Brain pericyte (primary cell): ENCODE measurements at regions not wholly inside any gene's neighbourhood (a gene's known extent, or its start where the extent isn't known, plus 50 kb on each side); places are given as distances from the start of the nearest gene placed in this dataset.
A peak's percentile ranks its signal among the peaks of the same experiment; 100 is the strongest.
"Not testable (repeated sequence)": the region's sequence is repeated elsewhere in the genome, so short reads cannot be mapped to it uniquely, and the experiment has no call there.

ENCODE experiments used
- DNase-seq: peaks from one replicate; pipeline ENCODE4 v3.0.0-alpha.2; 2012; ENCODE audit warnings: low read depth, low spot score

DNA sequence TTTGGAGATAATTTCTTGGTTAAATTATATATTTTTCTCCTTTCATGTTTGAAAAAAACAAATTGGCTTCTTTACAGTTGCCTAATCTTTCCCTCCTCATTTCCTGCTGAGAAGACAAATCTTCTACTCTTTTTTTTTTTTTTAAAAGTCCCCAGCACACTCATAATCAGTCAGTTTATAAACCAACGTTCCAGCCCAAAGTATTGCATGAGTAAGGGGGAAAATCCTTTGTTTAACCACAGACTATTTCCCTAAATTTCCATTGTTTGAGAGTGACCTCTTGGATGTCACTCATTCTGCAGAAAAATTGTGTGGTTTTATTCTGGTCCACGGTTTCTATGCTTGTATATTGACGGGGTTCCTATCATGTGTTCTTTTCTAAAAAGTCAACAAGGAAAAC is 55.1 kb upstream of the TLR4 start:
- DNase-seq: no peak

DNA sequence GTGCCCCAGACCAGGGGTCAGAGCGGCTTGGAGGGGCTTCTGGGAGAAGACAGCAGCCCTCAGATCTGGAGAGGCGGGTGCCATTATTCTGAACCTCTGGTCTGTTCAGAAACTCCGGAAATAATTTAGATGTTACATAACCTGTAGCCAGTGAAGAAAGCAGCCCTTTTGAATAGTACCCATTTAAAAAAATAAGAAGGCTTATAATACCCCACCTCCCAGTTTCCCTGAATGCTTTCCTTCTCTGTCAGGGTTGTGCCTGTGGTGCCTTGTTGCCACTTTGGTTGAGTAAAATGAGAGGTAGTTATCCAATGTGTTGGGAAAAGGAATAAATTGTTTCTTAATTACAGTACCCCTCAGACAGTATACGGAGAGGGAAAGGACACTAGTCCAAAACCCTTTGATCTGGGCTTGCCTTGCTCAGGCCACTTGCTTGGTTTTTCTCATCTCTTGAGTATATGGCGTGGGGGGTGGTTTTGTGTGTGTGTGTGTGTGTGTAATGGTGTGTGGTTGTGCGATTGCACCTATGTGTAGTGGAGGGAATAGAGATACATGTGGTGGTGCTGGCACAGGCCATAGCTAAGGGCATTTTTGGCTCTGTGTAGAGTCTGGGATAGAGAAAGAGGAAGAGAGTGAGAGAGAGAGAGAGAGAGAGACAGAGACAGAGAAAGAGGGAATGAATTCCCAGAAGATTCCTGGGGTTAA is 59.1 kb upstream of the TLR4 start:
- DNase-seq: no peak

DNA sequence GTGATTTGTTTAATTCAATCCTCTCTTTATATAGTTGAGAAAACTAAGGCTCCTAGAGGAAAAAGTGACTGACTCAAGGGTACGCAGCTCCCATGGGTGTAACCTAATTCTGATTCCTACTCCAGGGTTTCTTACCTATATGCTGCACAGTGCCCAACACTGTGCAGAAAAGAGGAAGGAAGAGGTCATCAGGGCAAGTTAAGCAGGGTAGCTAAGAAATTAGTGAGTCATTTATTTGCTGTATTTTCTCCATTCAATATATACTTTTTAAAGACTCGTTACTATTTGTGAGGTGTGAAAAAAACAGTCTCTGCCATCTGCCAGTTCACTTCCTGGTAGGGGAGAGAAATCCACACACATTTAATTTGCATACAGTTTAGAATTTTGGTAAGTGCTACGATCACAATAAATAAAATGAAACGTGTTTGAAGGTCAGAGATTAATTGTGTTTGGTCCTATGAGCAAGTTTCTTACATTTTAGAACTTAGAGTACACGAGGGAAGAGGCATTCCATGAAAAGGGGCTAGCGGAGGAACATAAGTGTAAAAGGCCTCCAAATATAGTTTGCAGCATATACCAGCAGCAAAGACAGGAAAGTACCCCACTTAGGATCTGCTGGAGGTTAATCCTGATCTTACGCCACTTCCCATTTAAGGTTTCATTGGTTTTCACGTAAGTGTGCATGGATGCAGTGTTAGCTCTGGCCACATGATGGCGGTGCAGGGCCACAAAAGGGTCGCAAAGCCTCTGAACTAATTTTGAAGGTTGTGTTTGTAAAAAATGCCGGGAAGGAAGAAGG is 59.9 kb upstream of the TLR4 start:
- DNase-seq: peak; percentile 31

DNA sequence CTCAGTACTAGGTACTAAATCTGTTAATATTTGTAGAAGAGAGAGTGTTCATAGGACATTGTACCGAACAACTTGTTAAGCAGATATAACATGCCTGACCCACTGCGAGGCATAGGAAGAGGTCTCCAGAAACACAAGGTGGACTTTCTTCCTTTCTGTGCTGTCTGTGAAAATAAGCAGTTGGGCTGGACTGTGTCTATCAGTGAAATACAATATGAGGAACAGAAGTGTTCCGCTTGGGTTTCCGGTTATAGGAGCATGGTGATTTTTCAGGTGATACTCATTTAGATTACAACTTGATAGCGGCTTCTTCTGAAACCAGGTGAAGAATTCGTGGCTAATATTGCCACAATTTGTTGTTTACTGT is 60.9 kb upstream of the TLR4 start:
- no peak for DNase-seq

DNA sequence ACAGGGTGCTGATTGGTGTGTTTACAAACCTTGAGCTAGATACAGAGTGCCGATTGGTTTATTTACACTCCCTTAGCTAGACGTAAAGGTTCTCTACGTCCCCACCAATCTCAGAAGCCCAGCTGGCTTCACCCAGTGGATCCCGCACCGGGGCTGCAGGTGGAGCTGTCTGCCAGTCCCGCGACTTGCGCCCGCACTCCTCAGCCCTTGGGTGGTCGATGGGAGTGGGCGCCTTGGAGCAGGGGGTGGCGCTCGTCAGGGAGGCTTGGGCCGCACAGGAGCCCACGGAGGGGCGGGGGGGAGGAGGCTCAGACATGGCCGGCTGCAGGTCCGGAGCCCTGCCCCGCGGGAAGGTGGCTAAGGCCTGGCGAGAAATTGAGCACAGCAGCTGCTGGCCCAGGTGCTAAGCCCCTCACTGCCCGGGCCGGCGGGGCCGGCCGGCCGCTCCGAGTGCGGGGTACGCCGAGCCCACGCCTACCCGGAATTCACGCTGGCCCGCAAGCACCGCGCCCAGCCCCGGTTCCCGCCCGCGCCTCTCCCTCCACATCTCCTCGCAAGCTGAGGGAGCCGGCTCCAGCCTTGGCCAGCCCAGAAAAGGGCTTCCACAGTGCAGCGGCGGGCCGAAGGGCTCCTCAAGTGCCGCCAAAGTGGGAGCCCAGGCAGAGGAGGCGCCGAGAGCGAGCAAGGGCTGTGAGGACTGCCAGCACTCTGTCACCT is 61.5 kb upstream of the TLR4 start:
- DNase-seq: not testable (repeated sequence)

DNA sequence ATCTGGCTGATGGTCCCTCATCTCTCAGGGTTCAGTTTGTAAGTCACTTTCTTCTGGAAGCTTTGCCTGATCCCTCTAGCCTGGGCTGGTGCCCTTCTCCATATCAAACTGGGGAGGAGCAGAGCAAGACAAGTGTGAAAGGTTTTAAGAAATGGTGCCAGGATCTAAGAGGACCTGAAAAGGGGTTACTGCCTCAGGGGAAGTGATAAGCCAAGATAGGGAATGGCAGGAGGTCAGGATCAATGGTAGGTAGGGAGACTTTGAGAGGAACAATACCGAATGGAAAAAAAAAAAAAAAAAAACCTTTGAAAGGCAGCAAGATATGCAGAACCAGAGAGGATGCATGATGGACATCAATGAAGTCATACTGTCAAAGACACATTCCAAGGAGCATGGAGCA is 67.5 kb upstream of the TLR4 start:
- no peak for DNase-seq

DNA sequence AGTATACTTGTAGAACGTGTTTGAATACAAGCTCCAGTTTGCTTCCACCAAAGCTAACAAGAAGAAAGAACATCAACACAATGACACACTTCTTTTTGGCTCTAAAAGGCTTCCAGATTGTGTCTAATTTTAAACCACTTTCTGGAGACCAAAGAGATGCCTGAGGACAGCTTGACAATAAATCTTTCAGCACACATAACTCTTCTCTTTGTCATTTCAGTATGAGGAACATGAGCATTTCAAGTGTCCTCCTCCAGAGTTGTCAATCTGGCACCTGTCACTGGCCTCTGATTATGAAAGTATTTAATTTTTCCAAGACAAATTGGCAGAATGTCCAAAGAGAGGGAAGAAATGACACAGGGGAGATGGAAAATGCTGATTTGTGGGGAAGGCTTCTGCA is 79.0 kb upstream of the TLR4 start:
- no peak for DNase-seq

DNA sequence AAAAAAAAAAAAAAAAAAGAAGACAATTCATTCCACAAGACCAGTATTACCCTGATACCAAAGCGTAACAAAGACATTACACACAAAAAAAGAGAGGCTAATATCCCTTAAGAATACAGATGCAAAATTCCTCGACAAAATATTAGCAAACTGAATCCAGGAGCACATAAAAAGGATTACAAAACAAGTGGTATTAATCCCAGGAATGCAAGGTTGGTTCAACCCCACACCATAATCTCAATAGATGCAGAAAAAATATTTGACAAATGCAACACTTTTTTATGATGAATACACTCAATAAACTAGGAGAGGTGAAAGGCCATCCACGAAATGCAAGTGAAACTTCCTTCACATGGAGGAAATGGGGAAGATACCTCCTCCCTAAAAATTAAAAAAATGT is 80.1 kb upstream of the TLR4 start:
- DNase-seq: no peak

DNA sequence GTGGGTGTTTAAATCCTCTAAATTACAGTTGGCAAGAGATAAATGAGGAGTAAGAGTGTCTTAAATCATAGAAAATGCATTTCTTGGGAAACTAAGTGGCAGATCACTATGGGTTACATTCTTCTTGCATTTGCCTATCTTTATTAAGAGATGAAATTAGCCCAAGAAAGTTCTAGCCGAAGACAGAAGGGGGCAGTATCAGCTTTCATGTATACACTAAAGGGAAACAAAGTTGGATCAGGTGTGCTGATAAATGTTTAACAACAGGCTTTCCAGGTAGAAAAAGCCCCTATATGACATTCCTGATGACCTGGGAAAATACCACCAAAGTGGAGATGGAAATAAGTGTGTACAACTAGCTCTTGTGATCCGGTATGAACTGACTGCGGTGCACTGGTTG is 81.9 kb upstream of the TLR4 start:
- no peak for DNase-seq

DNA sequence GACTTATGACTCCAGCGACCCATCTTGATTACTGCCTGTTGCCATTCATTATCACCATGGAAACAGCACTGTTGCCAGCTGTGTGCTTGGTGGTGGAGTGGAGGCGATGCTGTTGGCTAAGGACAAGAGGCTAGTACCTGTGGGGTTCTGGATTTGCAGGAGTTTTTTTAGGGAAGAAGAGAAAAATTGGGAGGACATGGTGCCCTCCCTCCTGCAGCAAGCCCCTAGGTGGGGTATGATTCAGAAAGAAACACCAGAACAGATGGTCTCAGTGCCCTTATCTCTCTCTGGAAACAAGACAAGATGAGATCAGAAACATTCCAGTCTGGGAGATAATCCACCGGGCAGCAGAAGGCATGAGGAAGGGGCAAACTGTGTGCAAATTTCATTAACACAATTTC is 87.8 kb upstream of the TLR4 start:
- DNase-seq: no peak

DNA sequence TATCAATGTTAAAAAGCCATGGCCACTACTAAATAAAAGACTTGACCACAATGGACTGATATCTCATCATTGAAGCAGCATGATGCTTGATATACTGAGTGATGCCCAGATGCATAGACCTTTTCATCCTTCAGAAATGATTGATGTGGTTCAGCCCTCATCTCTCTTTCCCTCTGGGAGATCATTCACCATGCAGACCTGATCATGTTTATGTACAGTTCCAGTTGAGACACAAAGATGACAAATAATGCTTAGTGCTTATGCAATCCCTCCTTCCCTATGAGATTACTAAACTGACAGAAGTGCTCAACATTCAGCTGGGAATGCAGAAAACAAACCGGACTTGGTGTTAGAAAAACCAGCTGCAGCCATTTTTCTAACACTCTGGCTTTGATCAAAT is 91.9 kb upstream of the TLR4 start:
- DNase-seq: no peak

DNA sequence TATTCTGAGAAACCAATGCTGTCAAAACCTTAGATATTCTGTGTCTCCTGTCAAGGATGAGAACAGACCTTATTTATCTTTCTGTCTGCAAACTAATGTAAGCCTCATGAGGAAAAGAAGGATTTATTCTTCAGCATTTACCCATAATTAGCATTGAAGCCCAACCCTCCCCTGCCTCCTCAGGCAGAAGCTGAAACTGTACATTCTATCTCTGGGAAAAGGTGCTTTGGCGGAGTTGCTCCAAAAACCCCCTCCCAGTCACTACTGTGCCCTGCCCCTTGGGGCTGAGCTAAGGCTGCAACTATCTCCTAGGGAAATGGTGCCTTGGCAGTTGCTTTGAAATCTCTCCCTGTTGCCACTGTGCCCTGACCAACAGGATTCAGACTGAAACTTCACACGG is 106.2 kb upstream of the TLR4 start:
- no peak for DNase-seq

DNA sequence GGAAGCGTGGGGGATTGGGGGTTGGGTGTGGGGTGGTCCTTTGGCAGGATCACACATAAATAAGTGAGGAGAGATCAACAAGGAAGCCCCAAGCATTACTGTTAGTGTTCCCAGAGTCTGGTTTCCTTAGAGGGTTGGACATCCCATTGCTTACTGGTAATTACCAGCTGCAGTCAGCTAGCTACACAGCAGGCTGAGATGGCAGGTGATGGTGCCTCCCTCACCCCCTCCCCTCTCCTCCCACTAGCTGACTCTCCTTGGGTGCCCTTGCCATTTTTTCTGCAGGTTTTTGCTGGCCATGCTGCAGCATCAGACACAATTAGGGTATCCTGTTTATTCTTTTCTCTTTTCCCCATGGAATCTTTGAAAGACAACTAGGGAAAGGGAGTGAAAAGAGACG is 107.5 kb upstream of the TLR4 start:
- DNase-seq: no peak

DNA sequence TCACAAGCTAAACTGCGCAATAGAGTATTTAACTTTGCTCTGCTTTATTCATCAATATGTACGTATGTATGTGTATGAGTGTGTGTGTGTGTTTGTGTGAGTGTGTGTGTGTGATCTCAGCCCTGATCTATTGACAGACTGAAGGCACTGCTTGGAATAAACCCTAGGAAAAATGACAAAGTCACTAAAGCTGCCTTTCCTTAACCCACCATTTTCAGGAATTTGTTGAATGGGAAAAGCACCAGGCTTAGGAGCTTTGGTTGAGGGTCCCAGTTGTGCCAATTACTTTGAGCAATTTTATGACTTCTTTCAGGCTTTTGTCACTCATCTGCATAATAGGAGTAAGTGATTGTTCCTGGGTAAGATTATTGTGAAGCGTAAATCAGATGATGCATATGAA is 108.6 kb upstream of the TLR4 start:
- DNase-seq: no peak

DNA sequence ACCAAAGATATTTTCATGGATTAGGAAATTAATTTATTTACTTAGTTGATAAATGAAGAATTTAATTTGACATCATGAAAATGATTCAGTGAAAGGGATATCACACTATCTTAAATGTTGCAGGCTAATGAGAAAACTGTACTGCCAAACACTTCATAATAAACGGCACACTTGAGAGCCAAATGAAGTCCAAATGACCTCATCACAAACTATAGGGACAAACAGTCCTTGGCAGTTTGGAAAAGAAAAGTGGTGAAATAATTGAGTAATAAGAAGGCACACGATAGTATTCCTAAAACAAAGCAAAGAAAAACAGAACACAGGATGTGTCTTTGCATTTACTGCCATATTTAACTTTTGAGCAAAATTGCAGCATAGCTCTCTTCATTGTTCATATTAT is 116.9 kb upstream of the TLR4 start:
- DNase-seq: no peak

DNA sequence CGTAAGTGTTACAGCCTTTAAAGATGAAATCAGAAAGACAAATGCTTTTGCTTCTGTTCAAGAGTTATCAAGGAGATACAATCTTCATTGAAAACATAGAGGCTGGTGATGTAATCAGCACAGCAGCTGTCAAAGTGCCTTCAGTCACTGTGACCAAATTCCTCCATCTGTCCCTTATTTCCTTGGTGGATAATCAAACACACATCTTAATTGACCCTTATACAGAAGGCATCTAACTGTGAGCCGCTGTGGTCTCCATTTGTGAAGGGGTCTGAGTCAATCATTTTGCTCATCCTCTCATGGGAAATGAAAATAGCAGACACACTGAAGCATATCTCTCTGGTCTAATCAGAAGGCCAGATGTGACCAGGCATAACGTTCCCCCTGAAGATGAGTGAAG is 130.1 kb upstream of the TLR4 start:
- DNase-seq: no peak

DNA sequence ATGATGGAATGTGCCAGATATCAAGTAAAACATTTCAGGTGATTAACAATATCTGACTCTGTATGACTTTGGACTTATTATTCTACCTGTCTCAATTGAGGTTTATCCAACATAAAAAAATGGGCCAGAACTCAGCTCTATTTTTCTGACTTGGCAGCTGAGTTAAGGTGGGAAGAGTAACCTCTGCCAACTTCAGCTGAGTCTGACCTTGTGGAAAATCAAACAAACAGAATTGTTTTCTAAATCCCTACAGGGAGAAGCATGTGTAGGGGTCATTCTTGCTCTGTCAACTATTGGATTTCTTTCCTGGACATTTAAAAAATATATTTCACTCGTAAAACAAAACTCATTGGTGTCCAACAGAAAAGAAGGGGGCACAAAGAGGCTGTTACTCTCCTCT is 139.4 kb upstream of the TLR4 start:
- no peak for DNase-seq

DNA sequence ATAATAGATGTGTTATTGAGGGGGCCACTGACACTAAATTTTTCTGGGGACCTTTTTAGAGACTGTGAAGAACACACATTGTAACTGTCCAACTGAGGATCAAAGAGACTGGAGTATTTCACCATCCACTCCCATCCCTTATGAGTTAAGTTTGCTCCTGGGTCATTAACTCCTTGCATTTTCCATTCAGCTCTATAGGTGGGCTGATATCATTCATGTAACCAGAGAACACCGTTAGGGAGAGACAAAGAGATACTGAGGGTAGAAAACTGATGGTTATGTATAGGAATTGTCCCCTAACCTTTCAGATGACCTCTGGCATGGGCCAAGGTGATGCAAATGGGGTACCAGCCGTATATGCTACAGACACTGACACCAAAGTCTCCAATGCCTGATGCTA is 142.4 kb upstream of the TLR4 start:
- no peak for DNase-seq

DNA sequence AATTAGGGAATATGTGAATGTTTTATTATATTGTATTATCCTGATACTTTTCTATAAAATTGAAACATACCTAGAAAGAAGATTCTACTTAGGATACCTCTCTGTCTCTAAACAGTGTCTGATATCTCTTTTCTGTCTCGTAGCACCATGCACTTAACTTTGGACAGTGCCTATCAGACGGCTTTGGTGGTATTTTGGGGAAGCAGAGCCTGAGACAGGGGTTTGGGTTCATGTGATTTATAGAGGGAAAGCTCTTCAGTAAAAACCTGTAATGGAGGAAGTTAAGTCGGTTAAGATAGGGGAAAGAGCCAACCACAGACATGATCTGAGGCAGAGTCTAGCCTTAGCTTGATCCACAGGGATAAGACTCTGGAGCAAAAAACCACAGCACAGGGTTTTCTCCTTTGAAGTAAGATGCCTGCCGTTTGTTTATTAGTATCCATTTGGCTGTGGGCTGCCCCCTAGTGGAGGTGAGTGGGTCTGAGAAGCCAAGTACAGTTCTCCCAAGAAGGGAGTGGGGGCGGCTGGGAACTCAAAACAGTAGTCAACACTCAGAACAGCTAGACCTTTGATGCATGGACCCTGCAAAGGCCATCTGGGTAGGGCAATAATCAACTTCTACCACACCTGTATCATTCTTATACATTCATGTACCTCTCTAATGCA is 141.2 kb upstream of the ASTN2 start:
- DNase-seq: no peak

DNA sequence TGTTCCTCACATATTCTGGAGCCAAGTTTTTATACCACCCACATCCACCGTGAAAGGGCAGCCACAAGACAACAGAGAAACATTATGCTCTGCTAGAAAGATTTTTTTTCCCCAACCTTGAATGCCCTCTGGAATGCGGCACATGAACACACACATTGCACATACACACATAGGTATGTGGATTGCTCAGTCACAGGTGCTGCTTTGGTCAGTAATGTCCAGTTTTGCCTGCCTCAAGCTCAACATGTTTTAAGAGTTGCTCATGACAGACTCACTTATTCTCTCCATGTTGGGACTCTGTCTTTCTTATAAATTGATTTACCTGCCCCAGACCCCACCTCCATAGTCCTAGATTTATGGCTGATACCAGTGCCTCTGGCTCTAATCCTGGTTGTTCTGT is 138.0 kb upstream of the ASTN2 start:
- DNase-seq: no peak

DNA sequence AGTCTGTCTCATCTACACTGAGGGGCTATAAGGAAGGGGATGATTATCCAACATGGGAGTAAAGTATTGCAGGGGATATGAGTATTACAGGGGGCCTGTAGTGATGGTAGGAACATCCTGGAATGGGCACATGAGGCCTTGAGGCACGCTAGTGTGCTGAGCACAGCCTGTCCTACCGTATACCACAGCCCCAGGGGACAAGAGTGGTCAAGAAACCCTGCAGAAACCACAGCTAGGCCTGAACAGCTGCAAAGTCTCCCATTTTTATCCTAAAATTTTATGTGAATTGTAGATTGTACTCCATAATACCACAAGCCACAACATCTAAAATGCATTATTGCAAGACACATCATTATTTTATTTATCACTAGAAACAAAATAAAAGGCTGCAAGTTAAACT is 136.3 kb upstream of the ASTN2 start:
- DNase-seq: no peak

DNA sequence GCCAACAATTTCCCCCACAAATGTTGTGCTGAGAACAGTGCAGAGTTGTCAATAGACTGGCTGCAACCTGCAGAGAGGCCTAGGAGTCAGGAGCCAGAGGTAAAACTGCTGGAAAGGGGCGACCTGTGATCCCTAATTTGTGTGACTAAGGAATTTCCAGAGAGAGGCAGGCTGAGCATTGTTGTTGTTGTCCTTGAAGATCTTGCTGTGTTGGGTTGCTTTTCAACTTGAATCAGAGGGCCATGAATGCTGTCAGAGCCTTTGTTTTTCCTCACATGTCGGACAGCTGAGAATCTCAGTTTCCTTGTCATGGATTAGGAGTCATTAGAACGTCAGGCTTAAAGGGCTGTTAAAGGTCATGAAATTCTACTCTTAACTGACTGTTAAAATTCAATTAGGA is 134.6 kb upstream of the ASTN2 start:
- DNase-seq: no peak
